ENCODE measurements at regions not wholly inside any gene's neighbourhood (a gene's known extent, or its start where the extent isn't known, plus 50 kb on each side); places are given as distances from the start of the nearest gene placed in this dataset.
"Not testable (repeated sequence)": the region's sequence is repeated elsewhere in the genome, so short reads cannot be mapped to it uniquely, and the experiment has no call there.

DNA sequence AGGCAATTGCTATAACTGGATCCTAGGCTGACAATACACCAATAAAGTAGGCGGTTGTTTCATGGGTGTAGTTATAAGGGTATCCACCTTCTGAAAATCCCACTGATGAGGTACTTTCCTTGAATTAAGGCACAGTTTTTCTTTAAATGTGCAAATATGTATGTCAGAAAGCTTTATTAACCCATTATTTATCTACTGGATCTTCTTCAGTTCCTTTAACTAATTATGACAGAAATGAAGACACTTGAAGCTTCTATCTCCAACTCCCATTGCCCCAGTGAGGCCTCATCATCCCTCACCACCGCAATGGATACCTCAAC lies 159.6 kb upstream of the KLF3 start:
- DNase-seq (ENCODE audit: low spot score) (no peak), FAIRE-seq (no peak)

DNA sequence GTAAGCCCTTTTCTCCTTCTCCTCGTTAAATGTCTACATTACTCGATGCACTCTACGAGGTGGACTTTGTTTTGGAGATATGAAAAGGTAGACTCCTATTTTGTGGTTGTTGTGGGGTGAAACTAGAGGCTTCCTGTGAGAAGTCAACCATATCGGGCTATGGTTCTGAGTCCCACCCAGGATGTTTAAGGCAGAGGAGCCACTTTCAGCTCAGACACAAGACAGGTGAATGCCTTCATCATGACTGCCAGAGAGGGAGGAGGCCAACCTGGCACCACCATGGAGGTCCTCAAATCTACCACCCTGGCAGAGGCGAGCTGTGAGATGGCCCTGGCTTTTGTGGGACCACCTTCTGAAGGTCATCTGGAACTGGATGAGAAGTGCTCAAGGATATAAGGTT lies 154.4 kb upstream of the KLF3 start:
- DNase-seq (ENCODE audit: low spot score): no peak
- FAIRE-seq: no peak

DNA sequence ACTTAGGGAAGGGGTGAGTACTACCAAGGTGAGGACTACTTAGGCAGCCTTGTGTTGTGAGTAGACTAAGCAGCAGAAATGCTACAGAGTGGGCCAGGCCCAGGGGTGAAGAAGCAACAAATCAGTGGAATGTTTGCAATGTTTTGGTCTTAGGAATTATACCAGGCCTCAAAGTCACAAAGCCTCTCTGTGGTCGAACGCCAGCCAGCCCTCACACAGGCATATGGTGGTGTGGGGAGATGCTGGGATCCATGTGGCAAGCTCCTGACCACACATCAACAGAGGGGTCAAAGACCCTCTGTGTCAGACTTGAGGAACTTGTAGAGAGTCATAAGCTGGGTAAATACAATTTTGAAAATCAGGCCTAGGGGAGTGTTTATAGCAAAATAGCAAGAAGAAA lies 153.8 kb upstream of the KLF3 start:
- no peak for FAIRE-seq
- no peak for DNase-seq (ENCODE audit: low spot score)

DNA sequence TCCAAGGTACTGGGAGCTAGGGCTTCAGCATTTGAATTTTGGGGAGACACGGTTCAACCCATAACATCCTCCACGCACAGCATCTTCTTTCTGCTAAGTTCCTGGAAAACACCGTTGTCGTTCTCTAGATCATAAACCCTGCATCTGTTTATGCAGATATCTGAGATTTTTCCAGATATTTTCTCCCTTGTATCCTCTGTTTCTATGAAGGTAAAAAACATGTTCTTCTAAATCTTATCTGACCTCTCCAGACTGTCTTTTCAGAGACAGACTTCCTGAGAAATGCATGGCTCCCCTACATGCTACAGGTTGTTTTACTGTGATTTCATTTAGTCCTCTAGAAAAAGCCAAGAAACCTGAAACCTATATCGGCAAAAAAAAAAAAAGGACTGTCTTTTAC lies 152.3 kb upstream of the KLF3 start:
- no peak for DNase-seq (ENCODE audit: low spot score)
- FAIRE-seq: no peak

DNA sequence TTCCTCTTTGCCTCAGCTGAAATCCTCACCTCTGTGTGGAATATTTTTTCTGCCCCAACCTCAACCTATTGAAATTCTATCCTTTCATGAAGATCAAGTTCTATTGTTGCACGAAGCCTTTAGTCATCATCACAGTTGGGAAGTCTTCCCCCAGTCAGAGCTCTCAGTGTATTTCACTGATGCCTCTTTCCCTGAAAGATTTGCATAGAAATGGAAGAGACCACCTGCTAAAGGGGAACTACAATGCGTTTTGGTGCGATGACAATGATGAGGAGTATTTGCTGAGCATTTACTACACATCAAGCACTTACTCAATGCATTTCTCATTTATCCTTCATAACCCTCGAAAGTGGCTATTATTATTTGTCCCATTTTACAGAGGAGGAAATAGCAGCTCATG lies 151.2 kb upstream of the KLF3 start:
- FAIRE-seq: no peak
- DNase-seq (ENCODE audit: low spot score): no peak

DNA sequence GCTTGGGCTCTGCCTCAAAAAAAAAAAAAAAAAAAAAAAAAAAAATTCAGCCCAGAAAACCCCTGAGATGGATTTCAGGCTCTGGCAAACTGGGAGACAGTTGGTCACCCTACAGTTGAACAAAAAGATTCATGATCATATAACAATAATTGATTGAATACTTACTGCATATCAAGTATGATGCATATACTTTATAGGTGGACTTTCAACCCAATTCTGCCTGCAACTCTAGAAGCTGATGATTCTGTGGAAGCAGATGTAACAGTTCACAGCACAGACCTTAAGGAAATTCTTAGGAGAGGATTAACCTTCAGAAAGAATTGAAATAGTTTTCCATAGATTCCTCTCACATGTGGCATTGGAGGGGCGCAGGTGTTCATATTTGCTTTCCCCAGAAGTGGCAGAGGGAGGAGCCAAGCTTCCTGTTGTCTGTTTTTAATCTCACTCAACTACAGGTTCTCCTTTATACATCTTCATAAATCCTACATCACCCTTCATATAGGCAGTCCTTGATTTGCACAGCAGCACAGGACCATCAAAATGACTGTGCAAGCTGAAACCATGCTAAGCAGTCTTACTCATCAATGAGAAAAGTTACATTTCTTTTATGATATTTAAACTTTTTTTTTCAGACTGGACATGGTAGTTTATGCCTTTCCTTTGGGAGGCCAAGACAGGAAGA lies 149.4 kb upstream of the KLF3 start:
- DNase-seq (ENCODE audit: low spot score): no peak
- FAIRE-seq: no peak

DNA sequence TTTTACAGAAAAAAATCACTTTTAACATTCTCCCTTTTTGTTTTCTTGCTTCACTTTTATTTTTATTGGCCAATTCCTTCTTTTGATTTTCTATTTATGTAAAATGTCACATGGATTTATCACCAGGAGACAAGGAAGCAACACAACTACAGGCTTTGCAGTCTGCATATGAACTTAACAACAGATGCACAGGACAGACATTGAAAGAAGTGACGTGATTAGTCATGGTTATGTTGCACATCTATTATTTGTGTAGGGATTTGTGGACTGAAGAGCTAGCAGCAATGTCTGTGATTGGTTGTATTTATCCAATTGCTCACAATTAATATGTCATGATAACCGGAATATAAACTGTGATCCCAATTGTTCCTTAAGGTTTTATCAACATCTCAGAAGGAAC lies 147.8 kb upstream of the KLF3 start:
- FAIRE-seq: no peak
- no peak for DNase-seq (ENCODE audit: low spot score)

DNA sequence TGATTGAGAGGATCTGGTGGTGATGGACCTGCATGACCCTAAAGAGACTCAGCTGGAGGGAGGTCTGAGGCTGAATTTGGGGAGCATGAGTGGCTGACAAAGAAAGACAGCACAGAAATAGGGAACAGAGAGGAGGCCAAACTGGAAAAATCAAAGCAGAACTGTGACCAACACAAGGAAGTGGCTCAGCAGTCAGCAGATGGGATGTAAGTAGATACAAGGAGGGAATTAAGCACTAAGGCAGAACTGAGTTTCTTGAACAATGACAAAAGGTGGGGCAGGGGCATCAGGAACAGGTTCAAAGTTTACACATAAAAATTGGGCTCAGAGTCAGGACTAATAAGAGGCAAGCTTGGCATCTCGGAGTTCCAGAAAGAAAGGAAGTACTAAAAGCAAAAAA lies 144.3 kb upstream of the KLF3 start:
- no peak for FAIRE-seq
- no peak for DNase-seq (ENCODE audit: low spot score)

DNA sequence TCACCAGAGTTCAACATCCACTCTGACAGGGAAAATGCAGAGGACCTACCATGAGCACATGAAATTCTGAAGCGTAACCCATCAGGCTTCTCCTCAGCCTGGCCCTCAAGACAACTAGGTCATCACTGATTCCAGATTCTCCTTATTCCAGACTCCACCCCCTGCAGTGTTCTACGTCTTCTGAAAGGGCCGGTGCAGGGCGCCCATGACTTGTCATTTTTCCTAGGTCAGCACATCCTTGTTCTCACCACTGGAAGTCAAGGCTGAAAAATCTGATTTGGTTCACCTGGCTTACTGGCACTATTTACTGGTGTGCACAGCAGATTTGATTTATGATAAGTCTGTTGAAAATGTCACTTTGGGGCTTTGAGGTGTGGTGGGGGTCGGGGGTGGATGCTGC lies 140.9 kb upstream of the KLF3 start:
- no peak for FAIRE-seq
- no peak for DNase-seq (ENCODE audit: low spot score)

DNA sequence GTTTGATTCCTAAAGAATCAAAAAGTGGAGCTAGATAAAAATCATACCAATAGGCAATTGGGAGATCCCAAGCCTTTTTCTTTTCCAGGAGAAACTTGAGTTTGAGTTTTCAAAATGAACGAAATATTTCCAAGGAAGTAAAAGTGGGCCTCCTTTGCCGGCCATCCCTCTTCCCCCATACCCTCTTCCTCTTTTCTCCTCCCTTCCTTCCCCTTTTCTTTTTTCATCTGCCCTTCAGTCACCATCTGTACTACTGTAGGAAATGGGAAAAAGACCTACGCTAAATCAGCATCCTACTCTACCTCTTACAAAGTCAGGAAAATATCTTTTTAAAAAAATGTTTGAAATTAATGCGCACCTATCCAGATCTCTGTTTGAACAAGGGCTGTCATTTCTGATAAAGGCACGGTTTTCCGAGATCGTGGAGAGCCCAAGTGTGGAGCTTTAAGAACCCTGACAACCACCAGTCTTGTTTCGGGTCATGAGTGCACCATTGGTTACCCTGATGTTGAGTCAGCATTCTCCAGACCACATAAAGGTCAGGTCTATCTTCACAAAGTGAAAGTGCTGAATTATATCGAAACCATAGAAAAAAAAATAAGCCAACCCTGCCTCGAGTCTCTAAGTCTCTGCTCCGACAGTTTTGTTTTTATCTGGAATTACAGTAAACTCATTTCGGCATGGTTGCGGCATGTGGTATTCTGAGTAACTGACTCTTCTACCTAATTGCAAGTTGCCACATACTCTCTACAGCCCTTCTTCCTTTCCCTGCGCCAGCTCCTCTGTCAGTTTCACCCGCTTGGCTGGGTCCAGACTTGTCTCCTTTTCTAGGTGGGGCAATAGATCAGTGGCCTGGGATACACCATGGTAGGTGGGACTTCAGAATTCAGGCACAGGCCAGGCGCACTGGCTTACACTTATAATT lies 140.2 kb upstream of the KLF3 start:
- DNase-seq (ENCODE audit: low spot score) (no peak), FAIRE-seq (no peak)

DNA sequence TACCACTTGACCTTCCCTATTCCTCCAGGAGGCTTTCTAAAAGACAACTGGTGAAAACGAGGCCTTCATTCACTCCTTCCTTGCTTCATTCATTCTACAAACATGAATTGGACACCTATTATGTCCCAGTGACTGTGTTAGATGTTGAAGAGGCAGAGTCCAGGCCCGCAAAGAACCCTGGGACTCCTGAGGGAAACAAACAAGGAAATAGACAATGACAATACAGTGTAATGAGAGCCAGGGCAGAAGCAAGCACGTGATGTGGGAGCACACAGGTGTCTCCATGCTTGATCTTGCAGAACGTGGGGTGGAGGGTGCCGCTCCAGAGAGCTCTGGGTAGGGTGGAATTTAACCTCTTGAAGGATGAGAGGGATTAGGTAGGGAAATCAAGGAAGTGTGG lies 137.6 kb upstream of the KLF3 start:
- DNase-seq (ENCODE audit: low spot score) (no peak), FAIRE-seq (no peak)

DNA sequence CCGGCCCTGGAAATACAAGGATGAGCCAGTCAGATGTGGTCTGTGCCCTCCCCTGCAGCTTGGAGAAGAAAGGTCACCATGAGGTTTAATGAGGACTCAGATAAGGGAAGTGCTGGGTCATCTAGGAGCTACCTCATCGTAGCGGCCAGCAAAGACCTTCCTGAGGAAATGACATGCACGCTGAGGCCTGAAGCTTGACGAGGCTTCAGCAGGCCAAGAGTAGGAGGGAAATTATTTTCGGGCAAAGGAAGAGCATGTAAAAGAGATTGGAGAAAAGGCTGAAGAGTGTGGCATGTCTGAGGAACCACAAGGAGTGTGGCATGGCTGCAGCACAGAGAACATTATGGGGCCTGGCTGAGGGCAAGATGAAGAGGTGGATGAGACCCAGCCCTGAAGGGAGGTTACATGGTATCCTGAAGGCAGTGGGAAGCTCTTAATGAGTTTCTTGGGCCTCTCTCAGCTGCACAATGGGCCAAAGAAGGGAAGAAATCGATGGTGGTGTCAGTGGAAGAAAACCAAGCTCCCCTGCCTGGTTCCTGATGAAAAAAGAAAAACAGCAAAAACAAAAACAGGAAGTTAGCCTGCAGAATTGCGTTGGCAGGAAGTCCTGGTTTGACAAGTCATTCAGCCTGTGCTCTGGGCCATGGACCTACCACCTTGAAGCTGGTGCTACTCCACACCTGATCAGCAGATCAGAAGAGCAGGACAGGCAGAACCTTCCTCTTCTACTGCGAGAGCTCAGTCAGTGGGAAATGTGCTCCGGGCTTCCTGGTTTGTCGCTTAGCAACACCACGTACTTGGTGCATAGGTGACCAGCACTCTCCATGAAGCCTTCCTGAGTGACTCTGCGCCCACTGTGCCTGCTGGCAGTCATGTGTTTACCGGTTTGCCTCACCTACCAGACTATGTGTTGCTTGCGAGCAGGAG lies 134.5 kb upstream of the KLF3 start:
- DNase-seq (ENCODE audit: low spot score) (no peak), FAIRE-seq (no peak)

DNA sequence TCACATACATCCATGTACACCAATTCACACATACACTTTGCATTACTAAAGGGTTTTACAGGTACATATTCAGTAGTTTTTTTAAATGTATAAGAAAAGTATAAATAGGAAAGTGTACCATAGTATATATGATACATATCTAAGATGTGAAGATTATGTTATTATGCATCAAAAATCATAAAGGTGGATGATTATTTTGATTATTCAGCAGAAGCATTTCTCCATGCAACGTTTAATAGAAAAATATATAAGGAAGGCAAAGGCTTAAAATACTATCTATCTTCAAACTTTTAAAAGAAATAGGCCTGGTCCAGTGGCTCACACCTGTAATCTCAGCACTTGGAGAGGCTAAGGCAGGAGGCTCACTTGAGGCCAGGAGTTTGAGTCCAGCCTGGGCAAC lies 133.5 kb upstream of the KLF3 start:
- DNase-seq (ENCODE audit: low spot score) (no peak), FAIRE-seq (no peak)

DNA sequence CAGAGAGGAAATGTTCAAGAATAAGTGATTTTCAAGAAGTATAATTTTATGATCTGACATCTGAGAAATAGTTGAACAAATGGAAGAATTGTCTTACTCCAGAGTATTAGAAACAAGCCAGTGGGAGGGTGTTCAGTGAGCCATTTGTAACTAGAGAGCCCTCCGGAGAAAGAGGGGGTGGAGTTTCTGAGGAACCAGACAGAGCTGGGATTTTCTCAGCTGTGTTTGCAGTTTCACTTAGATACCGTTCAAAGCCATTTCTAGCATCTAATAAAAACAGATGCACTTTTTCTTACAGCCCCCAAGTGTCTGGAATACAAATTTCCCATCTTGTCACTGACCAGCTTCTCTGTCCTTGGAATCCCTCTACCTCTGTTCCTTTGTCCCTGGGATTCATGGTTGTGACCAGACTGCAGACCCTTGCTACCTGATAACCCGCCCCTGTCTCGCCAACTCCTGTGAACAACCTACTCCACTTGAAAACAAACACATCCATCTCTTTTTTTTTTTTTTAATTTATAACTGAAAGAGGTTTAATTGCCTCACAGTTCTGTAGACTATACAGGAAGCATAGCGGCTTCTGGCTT lies 132.8 kb upstream of the KLF3 start:
- FAIRE-seq: no peak
- no peak for DNase-seq (ENCODE audit: low spot score)

DNA sequence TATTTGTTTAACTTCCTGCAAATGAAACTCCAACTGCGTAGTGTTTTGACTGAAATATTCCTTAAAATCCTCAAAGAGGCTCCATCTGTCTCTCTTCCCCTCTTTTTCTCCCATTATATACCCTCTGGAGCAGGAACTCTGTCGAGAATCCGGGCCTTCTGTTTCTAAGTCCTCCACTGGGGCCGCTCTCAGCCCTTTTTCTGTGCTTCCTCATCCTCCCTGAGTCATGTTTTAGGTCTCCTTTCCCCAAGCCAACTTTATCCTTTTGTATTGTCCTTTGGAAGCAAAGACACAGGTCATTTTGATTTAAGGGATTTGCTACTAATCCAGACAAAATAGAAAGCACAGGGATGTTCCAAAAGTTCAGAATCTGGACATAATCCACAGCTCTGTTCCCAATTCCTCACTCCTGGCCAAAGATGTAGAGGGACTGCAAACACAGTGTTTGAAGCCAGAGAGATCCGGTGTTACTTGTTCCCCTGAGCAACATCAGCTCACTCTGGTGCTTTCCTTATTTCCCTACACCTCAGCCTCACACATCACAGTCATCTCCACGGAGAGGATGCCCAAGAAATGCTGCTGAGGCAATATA lies 131.0 kb upstream of the KLF3 start:
- FAIRE-seq: no peak
- no peak for DNase-seq (ENCODE audit: low spot score)

DNA sequence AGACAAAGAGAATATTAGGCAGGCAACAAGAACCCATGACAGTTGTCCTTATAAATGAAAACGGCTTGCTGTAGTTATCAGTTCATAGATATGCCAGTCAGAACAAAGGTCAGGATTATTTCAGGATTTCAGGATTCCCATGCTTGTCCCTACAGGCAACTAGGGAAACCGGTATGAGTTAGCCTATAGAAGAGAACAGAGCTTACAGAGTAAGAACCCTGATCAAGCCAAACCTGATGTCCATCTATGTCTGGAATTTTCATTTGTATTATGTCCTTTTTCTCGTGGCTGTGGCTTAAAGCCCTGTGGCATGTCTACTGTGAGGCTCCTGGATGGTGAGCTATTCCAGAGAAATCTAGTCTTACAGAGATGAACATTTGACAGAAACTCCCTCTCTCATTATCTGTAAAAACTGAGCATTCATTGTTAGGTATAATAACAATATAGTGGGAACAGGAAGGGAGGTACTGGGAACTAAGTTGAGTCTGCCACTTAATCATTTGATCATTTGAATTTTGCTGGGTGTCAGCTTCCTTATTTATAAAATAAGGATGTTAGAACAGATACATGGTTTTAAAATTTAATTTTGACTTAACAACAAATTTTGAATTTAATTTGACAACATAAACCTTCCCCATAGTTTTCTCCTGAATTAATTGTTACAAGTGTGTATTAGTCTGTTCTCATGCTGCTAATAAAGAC lies 129.5 kb upstream of the KLF3 start:
- no peak for DNase-seq (ENCODE audit: low spot score)
- no peak for FAIRE-seq

DNA sequence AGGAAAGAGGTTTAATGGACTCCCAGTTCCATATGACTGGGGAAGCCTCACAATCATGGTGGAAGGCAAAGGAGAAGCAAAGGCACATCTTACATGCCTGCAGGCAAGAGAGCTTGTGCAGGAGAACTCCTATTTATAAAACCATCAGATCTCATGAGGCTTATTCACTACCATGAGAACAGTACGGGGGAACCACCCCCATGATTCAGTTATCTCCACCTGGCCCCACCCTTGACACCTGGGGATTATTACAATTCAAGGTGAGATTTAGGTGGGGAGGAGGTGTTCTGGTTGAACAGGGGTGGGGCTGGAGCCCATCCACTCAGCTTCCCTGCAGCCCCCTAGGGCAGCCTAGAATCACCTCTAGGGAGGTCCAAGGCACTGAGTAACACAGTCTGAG lies 128.9 kb upstream of the KLF3 start:
- not testable (repeated sequence) for FAIRE-seq; DNase-seq (ENCODE audit: low spot score)

DNA sequence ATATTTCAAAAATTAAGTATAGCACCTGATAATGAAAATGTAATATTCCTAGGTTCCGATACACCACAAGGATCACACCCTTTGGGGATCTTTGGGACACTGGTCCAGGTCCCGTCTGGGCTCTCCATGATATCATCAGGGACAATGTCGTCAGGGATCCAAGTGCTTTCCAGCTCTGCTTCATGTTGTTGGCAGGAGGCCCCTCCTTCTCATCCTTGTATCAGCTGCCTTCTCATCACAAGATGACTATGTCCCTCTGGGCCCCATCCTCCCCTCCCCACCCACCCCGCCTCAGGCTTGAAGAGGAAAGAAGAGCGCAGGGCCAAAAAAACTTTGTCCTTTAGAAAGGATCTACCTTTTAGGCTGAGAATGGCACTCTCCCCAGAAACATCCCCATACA lies 128.3 kb upstream of the KLF3 start:
- DNase-seq (ENCODE audit: low spot score): no peak
- FAIRE-seq: no peak

DNA sequence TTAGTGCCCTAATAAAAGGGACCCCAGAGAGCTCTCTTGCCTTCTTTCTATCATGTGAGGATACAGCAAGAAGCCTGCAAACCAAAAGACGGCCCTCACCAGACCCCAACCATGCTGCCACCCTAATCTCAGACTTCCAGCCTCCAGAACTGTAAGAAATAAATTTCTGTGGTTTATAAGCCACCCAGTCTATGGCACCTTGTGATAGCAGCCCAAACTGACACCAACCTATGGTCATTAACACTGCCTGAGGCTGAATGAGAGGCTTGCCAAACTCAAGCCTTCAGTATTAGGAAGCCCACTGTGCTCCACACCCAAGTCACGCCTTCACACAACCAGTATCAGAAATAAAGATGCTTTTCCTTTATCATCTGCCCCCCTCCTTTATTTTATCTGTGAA lies 127.3 kb upstream of the KLF3 start:
- no peak for FAIRE-seq

DNA sequence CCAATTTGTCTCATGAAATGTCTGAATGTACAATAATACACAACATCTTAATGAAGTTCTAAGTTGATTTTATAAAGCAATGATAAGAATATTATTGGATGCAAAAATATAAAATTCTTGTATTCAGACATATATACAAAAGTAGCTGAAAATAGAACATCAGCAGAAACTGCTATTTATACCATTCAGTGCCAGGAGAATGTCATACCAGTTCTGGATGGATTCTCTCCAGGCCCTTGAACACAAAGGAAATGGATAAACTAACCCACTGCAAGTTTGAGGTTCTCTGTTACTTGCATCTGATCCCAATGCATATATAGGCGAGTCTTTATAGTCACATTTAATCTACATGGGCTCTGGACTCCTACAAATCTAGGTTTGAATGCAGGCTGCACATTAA lies 126.3 kb upstream of the KLF3 start:
- no peak for DNase-seq (ENCODE audit: low spot score)
- FAIRE-seq: no peak

More for the DNA sequence above, 127.3 kb upstream of the KLF3 start:
- no peak for DNase-seq (ENCODE audit: low spot score)

DNA sequence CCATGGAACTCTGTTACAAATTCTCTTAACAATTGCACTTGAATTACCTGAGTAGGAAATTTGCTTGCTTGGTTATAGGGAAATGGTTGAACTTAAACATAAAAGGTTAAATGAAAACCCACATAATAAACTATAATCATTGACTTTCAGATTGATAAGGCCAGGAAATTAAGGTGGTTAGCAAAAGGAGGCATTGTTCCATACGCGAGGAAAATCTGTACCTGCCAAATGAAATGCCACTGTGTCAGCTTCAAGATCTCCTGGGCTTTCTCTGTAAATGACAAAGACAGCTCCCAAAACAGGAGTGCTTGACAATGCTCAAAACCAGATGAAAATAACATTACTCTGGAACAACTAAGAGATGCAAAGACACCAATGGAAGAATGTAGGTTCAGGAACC lies 125.5 kb upstream of the KLF3 start:
- FAIRE-seq: no peak
- no peak for DNase-seq (ENCODE audit: low spot score)
